Heart left ventricle (tissue), 16 donors: ENCODE measurements at regions not wholly inside any gene's neighbourhood (a gene's known extent, or its start where the extent isn't known, plus 50 kb on each side); places are given as distances from the start of the nearest gene placed in this dataset.

Experiments
- ATAC-seq, 4 donors: fragments of 200-7000 bp; cut with Tn5 transposase; one replicate each; pipeline ENCODE4 v1.9.1; 2020 to 2022; ENCODE audit warnings: moderate library complexity in 4 of 4, mild to moderate bottlenecking in 3 of 4, moderate number of reproducible peaks in 1 of 4
- DNase-seq, 5 donors: peaks; one replicate each; pipeline ENCODE4 v3.0.0-alpha.2; 2020
- H3K27ac ChIP-seq, 12 donors: fragments of 200-600 bp; sonication (generic) in 4 of 12; one replicate each; pipeline versions ENCODE4 v1.5.0 to v1.8.0; 2016 to 2022; ENCODE audit warnings: mild to moderate bottlenecking in 2 of 12
- H3K27me3 ChIP-seq, 9 donors: fragments of 200-600 bp; sonication (generic) in 2 of 9; one replicate each; pipeline versions ENCODE4 v1.5.1 to v1.8.0; 2016 to 2022; ENCODE audit warnings: mild to moderate bottlenecking in 3 of 9
- H3K36me3 ChIP-seq, 9 donors: fragments of 200-600 bp; sonication (generic) in 2 of 9; one replicate each; pipeline versions ENCODE4 v1.5.0 to v1.8.0; 2018 to 2022; ENCODE audit warnings: mild to moderate bottlenecking in 2 of 9
- H3K4me1 ChIP-seq, 12 donors: fragments of 200-600 bp; sonication (generic) in 4 of 12; one replicate each; pipeline versions ENCODE4 v1.5.0 to v1.8.0; 2016 to 2022; ENCODE audit warnings: mild to moderate bottlenecking in 3 of 12
- H3K4me3 ChIP-seq, 12 donors: fragments of 200-600 bp; sonication (generic) in 4 of 12; one replicate each; pipeline versions ENCODE4 v1.5.0 to v1.8.0; 2017 to 2022; ENCODE audit warnings: mild to moderate bottlenecking in 9 of 12, moderate library complexity in 4 of 12
- H3K9me3 ChIP-seq, 12 donors: fragments of 200-600 bp; sonication (generic) in 4 of 12; one replicate each; pipeline versions ENCODE4 v1.5.0 to v1.8.0; 2016 to 2022; ENCODE audit warnings: mild to moderate bottlenecking in 1 of 12
- CTCF ChIP-seq, 12 donors: fragments of 200-600 bp; sonication (generic) in 4 of 12; IDR thresholded peaks; one replicate each; pipeline versions ENCODE4 v1.5.0 to v1.8.0; 2018 to 2022; ENCODE audit warnings: antibody characterized with exemption in 12 of 12, mild to moderate bottlenecking in 5 of 12
- POLR2A ChIP-seq, 2 donors: fragments of 450-650 bp; IDR thresholded peaks; one replicate each; pipeline ENCODE4 v1.6.1; 2017; ENCODE audit warnings: antibody characterized with exemption in 2 of 2, mild to moderate bottlenecking in 2 of 2, moderate library complexity in 2 of 2
- WGBS, 4 donors: extraction: QIAGEN DNeasy Blood & Tissue Kit in 2 of 4; methylation state at CpG; one replicate each; pipeline versions ENCODE4 v1.1.5 to v1.1.7; 2013 to 2018; 5-methylcytosine and 5-hydroxymethylcytosine counted together
- intact Hi-C, 10 donors: fragments of 100-400 bp; cut with DNase I; formaldehyde crosslinking; loops; one replicate each; pipeline versions ENCODE4 v1.11.1 to v1.14.2; 2022
- donor health status: ischemic (EF 13 %, LVEDD 7.1; RV severe dilation, severe dysfunction).
- donor health status: healthy with polysubstance abuse.
- donor health status: DM: no; HTN: yes; CAD: no.
- donor health status: DM: no; HTN: no; CAD: no.
- donor health status: ischemic (EF 25% LVEDD 6.9; RV normal size, moderate dysfunction).
- donor health status: ischemic (EF 25% LVEDD 5.7; RV mildly dilated, moderate dysfunction).
- donor health status: healthy.
- donor health status: DM: yes; HTN: yes; CAD: no.
- donor health status: ischemic (EF 35%, LVEDD 5.7; RV mildly dilated, moderate dysfunction).
- donor health status: nonischemic (EF 11% LVEDD 7.7; RV severe dilation, severe dysfunction).
- donor health status: DM: yes; HTN: yes; CAD: no.
- donor health status: PGD.
- donor health status: ischemic (EF 29% LVEDD 5.4; RV normal size, mild dysfunction).
- donor health status: nonischemic (EF 23%, LVEDD 6.1; RV moderate dilation, normal function).

- DNase-seq (no peak), ATAC-seq (peak in 1 of 4 donors; percentile 33)
- peaks cover 0 to 16% (median 0%) of the 10 kb centered on the region in 9 donors for H3K27me3 ChIP-seq
- peak overlapping the region in 1 of 12 donors; percentile 34 for H3K27ac ChIP-seq
- H3K4me3 ChIP-seq = no peak overlapping the region
- H3K4me1 ChIP-seq = no peaks in the 10 kb centered on the region
- TF ChIP-seq CTCF (IDR thresholded peaks at IDR 0.05) (no peak), POLR2A (IDR thresholded peaks at IDR 0.05) (no peak)
- no peaks in the 10 kb centered on the region for H3K9me3 ChIP-seq
- intact Hi-C loops = no loop called here
- no peaks in the 10 kb centered on the region for H3K36me3 ChIP-seq
- WGBS, 4 donors = 71 to 79% (median 78%) methylated on average over 13 of the region's 13 CpGs
Measured at GRCh38 chrX:39577206-39577984, 520.4 kb downstream of the BCOR start.

GRCh38 chrX:39577985-39578869 lies 519.5 kb downstream of the BCOR start:
- 73 to 79% (median 76%) methylated on average over 16 of the region's 16 CpGs for WGBS, 4 donors
- Histone ChIP-seq H3K9me3 (no peaks in the 10 kb centered on the region), H3K4me3 (no peak overlapping the region), H3K27me3 (peaks cover 0 to 14% (median 0%) of the 10 kb centered on the region in 9 donors), H3K4me1 (no peaks in the 10 kb centered on the region), H3K27ac (peak overlapping the region in 1 of 12 donors; percentile 34), H3K36me3 (no peaks in the 10 kb centered on the region)
- ATAC-seq (peak in 1 of 4 donors; percentile 57), DNase-seq (peak in 4 of 5 donors; percentile 8 to 33 (median 27))
- TF ChIP-seq CTCF (IDR thresholded peaks at IDR 0.05) (no peak), POLR2A (IDR thresholded peaks at IDR 0.05) (no peak)
- intact Hi-C loops = no loop called here

GRCh38 chrX:39580043-39580442 lies 517.7 kb downstream of the BCOR start:
- 87 to 96% (median 92%) methylated on average over 8 of the region's 8 CpGs for WGBS, 4 donors
- DNase-seq (no peak), ATAC-seq (no peak)
- peaks cover 0 to 5% (median 0%) of the 10 kb centered on the region in 9 donors for H3K27me3 ChIP-seq
- no peak overlapping the region for H3K27ac ChIP-seq
- intact Hi-C loops = no loop called here
- TF ChIP-seq POLR2A (IDR thresholded peaks at IDR 0.05) (no peak), CTCF (IDR thresholded peaks at IDR 0.05) (no peak)
- no peak overlapping the region for H3K4me3 ChIP-seq
- H3K36me3 ChIP-seq = no peaks in the 10 kb centered on the region
- peaks cover 0 to 5% (median 0%) of the 10 kb centered on the region in 12 donors for H3K9me3 ChIP-seq
- no peaks in the 10 kb centered on the region for H3K4me1 ChIP-seq

- no peak overlapping the region for H3K4me3 ChIP-seq
- DNase-seq (no peak), ATAC-seq (no peak)
- WGBS, 4 donors = 62 to 83% (median 78%) methylated on average over 3 of the region's 3 CpGs
- H3K36me3 ChIP-seq = no peaks in the 10 kb centered on the region
- peaks cover 0 to 5% (median 0%) of the 10 kb centered on the region in 9 donors for H3K27me3 ChIP-seq
- H3K4me1 ChIP-seq = no peaks in the 10 kb centered on the region
- TF ChIP-seq POLR2A (IDR thresholded peaks at IDR 0.05) = no peak
- TF ChIP-seq CTCF (IDR thresholded peaks at IDR 0.05) = no peak
- H3K27ac ChIP-seq = no peak overlapping the region
- peaks cover 0 to 5% (median 0%) of the 10 kb centered on the region in 12 donors for H3K9me3 ChIP-seq
- intact Hi-C loops = no loop called here
Measured at GRCh38 chrX:39581411-39581810, 516.3 kb downstream of the BCOR start.
